B cell (primary cell): ENCODE measurements at regions not wholly inside any gene's neighbourhood (a gene's known extent, or its start where the extent isn't known, plus 50 kb on each side); places are given as distances from the start of the nearest gene placed in this dataset.

Source experiments
- EZH2 ChIP-seq: IDR thresholded peaks from 2 replicates; pipeline ENCODE4 v1.6.1; 2012; ENCODE audit warnings: borderline replicate concordance, low read depth, mild to moderate bottlenecking, moderate library complexity, low read length; ENCODE audit not compliant: insufficient read depth, poor library complexity, severe bottlenecking
- TF ChIP-seq, protein P1 (sequence below): fragments of 200-600 bp; IDR thresholded peaks from one replicate; pipeline ENCODE4 v1.8.0; 2022; ENCODE audit warnings: antibody characterized with exemption, mild to moderate bottlenecking

DNA sequence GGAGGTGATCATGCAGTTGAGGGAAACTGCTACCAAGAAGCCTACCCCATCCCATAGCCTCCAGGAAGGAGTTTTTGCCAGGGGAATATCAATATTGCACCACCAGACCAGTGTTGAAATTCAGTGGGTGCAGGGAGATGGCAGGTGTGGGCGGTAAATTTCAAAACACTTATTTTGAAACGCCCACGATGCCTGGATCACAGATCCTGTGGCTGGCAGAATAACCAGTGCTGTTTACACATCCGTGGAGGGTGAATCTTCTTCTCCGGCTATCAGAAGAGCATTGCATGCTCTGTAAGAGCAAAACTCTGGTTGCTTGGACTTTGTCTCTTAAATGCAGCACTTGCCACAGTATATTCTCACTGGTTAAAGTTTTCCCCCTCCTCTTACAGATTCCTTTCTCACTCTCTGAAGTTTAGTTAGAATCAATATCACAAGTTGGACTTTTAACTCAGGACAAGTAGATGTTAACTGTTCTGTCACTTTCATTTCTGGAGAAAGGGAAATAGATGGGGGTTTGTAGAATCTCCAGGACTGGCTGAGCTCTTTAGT, 70.5 kb upstream of the ZCCHC2 start:
- TF ChIP-seq, protein P1, sequence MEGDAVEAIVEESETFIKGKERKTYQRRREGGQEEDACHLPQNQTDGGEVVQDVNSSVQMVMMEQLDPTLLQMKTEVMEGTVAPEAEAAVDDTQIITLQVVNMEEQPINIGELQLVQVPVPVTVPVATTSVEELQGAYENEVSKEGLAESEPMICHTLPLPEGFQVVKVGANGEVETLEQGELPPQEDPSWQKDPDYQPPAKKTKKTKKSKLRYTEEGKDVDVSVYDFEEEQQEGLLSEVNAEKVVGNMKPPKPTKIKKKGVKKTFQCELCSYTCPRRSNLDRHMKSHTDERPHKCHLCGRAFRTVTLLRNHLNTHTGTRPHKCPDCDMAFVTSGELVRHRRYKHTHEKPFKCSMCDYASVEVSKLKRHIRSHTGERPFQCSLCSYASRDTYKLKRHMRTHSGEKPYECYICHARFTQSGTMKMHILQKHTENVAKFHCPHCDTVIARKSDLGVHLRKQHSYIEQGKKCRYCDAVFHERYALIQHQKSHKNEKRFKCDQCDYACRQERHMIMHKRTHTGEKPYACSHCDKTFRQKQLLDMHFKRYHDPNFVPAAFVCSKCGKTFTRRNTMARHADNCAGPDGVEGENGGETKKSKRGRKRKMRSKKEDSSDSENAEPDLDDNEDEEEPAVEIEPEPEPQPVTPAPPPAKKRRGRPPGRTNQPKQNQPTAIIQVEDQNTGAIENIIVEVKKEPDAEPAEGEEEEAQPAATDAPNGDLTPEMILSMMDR: no peak
- no peak for TF ChIP-seq EZH2
